Chondrocyte (in vitro differentiated cells): ENCODE measurements at regions not wholly inside any gene's neighbourhood (a gene's known extent, or its start where the extent isn't known, plus 50 kb on each side); places are given as distances from the start of the nearest gene placed in this dataset.

ENCODE experiments used
- DNase-seq: peaks from one replicate; pipeline ENCODE4 v3.0.0; 2021; ENCODE audit warnings: mixed read lengths, low spot score
- H3K27ac Mint-ChIP-seq: one replicate; pipeline ENCODE4 v1.8.0; 2021; ENCODE audit warnings: mild to moderate bottlenecking, moderate library complexity, mixed read lengths; ENCODE audit not compliant: unreplicated experiment
- H3K27me3 Mint-ChIP-seq: 2 replicates; pipeline ENCODE4 v1.8.0; 2021; ENCODE audit warnings: low read depth, mixed read lengths
- H3K36me3 Mint-ChIP-seq: 2 replicates; pipeline ENCODE4 v1.8.0; 2021; ENCODE audit warnings: low read depth, mixed read lengths
- H3K4me1 Mint-ChIP-seq: 2 replicates; pipeline ENCODE4 v1.8.0; 2021; ENCODE audit warnings: low read depth, mild to moderate bottlenecking, mixed read lengths
- H3K4me3 Mint-ChIP-seq: one replicate; pipeline ENCODE4 v1.8.0; 2021; ENCODE audit warnings: mild to moderate bottlenecking, moderate library complexity, mixed read lengths; ENCODE audit not compliant: unreplicated experiment
- H3K9me3 Mint-ChIP-seq: 2 replicates; pipeline ENCODE4 v1.8.0; 2021; ENCODE audit warnings: low read depth, mixed read lengths
- TF ChIP-seq, protein P1 (sequence below): fragments of 200-600 bp; sonication (generic); IDR thresholded peaks from 2 replicates; pipeline ENCODE4 v1.5.0; 2021; ENCODE audit warnings: antibody characterized with exemption, mild to moderate bottlenecking, moderate library complexity

DNA sequence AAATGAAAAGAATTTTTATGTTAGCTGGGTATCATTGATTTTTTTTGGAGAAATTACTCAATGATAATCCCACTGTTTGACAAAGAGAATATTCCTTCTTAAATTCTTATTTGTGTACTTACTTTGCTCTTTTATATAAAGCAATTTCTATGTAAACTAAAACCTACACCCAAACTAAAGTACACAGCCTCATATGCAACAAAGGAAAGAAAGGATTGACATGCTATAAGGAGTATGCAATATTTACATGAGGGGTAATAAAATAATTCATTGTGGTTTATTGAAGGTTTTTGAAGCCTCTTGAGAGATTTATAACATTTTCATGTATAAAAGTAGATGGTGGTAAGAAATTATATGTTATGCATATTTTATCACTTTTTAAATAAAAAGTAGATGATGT is 368.5 kb downstream of the CDH7 start:
- H3K27me3 Mint-ChIP-seq, result peaks cover 6% of the 10 kb centered on the region
- no peak overlapping the region for H3K4me3 Mint-ChIP-seq
- no peaks in the 10 kb centered on the region for H3K4me1 Mint-ChIP-seq
- TF ChIP-seq, protein P1, sequence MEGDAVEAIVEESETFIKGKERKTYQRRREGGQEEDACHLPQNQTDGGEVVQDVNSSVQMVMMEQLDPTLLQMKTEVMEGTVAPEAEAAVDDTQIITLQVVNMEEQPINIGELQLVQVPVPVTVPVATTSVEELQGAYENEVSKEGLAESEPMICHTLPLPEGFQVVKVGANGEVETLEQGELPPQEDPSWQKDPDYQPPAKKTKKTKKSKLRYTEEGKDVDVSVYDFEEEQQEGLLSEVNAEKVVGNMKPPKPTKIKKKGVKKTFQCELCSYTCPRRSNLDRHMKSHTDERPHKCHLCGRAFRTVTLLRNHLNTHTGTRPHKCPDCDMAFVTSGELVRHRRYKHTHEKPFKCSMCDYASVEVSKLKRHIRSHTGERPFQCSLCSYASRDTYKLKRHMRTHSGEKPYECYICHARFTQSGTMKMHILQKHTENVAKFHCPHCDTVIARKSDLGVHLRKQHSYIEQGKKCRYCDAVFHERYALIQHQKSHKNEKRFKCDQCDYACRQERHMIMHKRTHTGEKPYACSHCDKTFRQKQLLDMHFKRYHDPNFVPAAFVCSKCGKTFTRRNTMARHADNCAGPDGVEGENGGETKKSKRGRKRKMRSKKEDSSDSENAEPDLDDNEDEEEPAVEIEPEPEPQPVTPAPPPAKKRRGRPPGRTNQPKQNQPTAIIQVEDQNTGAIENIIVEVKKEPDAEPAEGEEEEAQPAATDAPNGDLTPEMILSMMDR, result no peak
- H3K36me3 Mint-ChIP-seq, result no peaks in the 10 kb centered on the region
- no peak overlapping the region for H3K27ac Mint-ChIP-seq
- H3K9me3 Mint-ChIP-seq, result no peaks in the 10 kb centered on the region
- no peak for DNase-seq

DNA sequence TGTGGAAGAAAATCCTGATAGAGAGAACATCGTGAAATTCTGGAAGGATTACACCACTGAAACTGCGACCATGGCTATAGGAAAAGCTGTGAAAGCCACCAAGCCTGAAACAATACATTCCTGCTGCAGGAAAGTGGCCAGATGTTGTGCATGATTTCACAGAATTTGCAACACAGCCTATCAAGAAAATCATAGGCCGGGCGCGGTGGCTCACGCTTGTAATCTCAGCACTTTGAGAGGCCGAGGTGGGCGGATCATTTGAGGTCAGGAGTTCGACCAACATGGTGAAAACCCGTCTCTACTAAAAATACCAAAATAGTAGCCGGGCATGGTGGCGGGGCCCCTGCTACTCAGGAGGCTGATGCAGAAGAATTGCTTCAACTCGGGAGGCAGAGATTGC is 360.2 kb downstream of the CDH7 start:
- Mint-ChIP-seq H3K4me3 (no peak overlapping the region), H3K4me1 (no peaks in the 10 kb centered on the region), H3K27me3 (peaks cover 3% of the 10 kb centered on the region), H3K36me3 (no peaks in the 10 kb centered on the region), H3K27ac (no peak overlapping the region), H3K9me3 (no peaks in the 10 kb centered on the region)
- DNase-seq, result no peak
- TF ChIP-seq, protein P1, result no peak

GRCh38 chr18:66110607-66111006 is 359.8 kb downstream of the CDH7 start:
- Mint-ChIP-seq H3K27me3 (peaks cover 3% of the 10 kb centered on the region), H3K4me1 (no peaks in the 10 kb centered on the region), H3K27ac (no peak overlapping the region), H3K4me3 (no peak overlapping the region), H3K9me3 (no peaks in the 10 kb centered on the region), H3K36me3 (no peaks in the 10 kb centered on the region)
- DNase-seq, result no peak
- TF ChIP-seq, protein P1, result no peak

DNA sequence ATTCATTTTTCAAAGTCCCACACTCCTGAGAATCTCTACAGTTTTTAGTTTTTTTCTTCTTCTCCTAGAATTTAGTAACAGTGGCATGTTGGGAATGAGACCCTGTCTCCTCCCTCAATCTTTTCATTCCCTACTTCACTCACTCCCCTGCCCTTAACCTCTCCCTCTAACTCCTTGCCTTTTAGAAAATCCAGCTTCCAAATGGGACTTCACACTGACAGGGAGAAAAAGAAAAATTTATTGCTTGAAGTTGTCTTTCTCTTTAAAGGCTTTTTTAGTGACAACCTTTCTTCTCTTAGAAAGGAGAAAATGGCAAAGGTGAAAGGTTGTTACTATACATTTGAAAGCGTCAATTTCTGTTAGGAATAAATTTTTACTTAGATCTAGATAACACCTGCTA is 359.2 kb downstream of the CDH7 start:
- TF ChIP-seq, protein P1, result no peak
- no peak overlapping the region for H3K27ac Mint-ChIP-seq
- H3K9me3 Mint-ChIP-seq, result no peaks in the 10 kb centered on the region
- DNase-seq, result no peak
- H3K4me3 Mint-ChIP-seq, result no peak overlapping the region
- no peaks in the 10 kb centered on the region for H3K36me3 Mint-ChIP-seq
- H3K27me3 Mint-ChIP-seq, result peaks cover 2% of the 10 kb centered on the region
- H3K4me1 Mint-ChIP-seq, result no peaks in the 10 kb centered on the region

- DNase-seq, result no peak
- TF ChIP-seq, protein P1, result no peak
- Mint-ChIP-seq H3K4me3 (no peak overlapping the region), H3K4me1 (no peaks in the 10 kb centered on the region), H3K9me3 (no peaks in the 10 kb centered on the region), H3K36me3 (no peaks in the 10 kb centered on the region), H3K27me3 (peaks cover 2% of the 10 kb centered on the region), H3K27ac (no peak overlapping the region)
Measured at GRCh38 chr18:66107546-66107945, 356.7 kb downstream of the CDH7 start.
